SU-DHL-6 (cell line): ENCODE measurements at regions not wholly inside any gene's neighbourhood (a gene's known extent, or its start where the extent isn't known, plus 50 kb on each side); places are given as distances from the start of the nearest gene placed in this dataset.

Source experiments
- CTCF ChIP-seq: fragments of 200-600 bp; sonication (generic); IDR thresholded peaks from one replicate; pipeline ENCODE4 v1.5.1; 2017; ENCODE audit warnings: antibody characterized with exemption, mild to moderate bottlenecking, low read length, moderate library complexity; ENCODE audit not compliant: insufficient read depth, poor library complexity, severe bottlenecking
- EZH2phosphoT487 ChIP-seq: fragments of 200-600 bp; sonication (generic), shearing (Covaris generic); conservative IDR thresholded peaks from 2 replicates; pipeline ENCODE4 v1.6.1; 2018; ENCODE audit warnings: mild to moderate bottlenecking, antibody characterized with exemption, low read length, moderate library complexity, mixed read lengths

DNA sequence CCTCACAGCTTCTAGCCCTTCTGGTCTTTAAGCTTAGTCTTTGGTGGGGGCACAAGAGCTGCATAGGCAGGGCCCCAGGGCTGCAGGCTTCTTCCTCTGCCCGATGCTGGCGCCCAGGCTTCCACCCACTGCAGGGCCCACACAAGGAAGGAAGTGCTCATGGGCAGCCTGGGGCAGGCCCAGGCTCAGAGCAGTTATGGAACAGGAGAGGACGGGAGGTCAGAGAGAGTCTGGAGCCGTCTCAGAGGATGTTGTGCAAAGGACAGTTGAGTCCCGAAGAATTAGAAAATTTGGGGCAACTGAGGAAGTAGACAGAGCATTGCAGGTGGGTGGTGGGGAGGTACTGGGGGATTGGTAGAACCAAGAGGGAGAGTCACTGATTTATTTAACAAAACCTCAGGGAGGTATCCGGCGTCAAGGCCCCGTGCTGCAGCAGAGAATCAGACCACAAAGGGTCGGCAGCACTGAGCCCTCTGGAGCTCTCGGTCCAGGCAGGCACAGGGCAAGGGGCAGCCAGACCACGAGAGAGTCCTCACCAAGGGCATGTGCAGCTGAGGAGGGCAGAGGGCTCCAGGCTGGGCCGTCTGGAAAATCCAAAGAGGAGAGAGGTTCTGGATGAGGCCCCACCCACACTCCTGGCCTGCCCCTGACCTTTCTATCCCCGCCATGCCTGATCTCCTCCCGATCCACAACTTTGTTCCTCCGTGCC, 110.8 kb upstream of the GLI2 start:
- no peak for TF ChIP-seq CTCF
- no peak for TF ChIP-seq EZH2phosphoT487
